Spleen (tissue), 11 donors: ENCODE measurements at regions not wholly inside any gene's neighbourhood (a gene's known extent, or its start where the extent isn't known, plus 50 kb on each side); places are given as distances from the start of the nearest gene placed in this dataset.

Experiments
- DNase-seq: peaks from one replicate; pipeline ENCODE4 v3.0.0-alpha.2; 2020
- H3K27ac ChIP-seq, 8 donors: fragments of 200-600 bp; sonication (generic) in 7 of 8; 1 replicate in 4 of 8; 2 replicates in 4 of 8; pipeline versions ENCODE4 v1.5.0 to v1.8.0; 2016 to 2021; ENCODE audit warnings: inconsistent platforms in 4 of 8, mild to moderate bottlenecking in 4 of 8, moderate library complexity in 1 of 8
- H3K27me3 ChIP-seq, 7 donors: fragments of 200-600 bp; sonication (generic) in 6 of 7; replicated peaks in 1 of 7; 1 replicate in 4 of 7; 2 replicates in 3 of 7; pipeline versions ENCODE4 v1.5.0 to v1.8.0; 2016 to 2021; ENCODE audit warnings: inconsistent platforms in 3 of 7, mild to moderate bottlenecking in 1 of 7
- H3K36me3 ChIP-seq, 6 donors: fragments of 200-600 bp; sonication (generic) in 5 of 6; 1 replicate in 4 of 6; 2 replicates in 2 of 6; pipeline versions ENCODE4 v1.5.0 to v1.8.0; 2016 to 2021; ENCODE audit warnings: inconsistent platforms in 2 of 6
- H3K4me1 ChIP-seq, 6 donors: fragments of 200-600 bp; sonication (generic) in 5 of 6; 1 replicate in 3 of 6; 2 replicates in 3 of 6; pipeline versions ENCODE4 v1.5.0 to v1.8.0; 2016 to 2021; ENCODE audit warnings: inconsistent platforms in 3 of 6
- H3K4me3 ChIP-seq, 8 donors: fragments of 200-600 bp; sonication (generic) in 7 of 8; 1 replicate in 4 of 8; 2 replicates in 4 of 8; pipeline versions ENCODE4 v1.5.0 to v1.8.0; 2016 to 2021; ENCODE audit warnings: inconsistent platforms in 4 of 8, mild to moderate bottlenecking in 4 of 8, moderate library complexity in 2 of 8
- H3K9me3 ChIP-seq, 8 donors: fragments of 200-600 bp; sonication (generic) in 7 of 8; 1 replicate in 4 of 8; 2 replicates in 4 of 8; pipeline versions ENCODE4 v1.5.0 to v1.8.0; 2016 to 2021; ENCODE audit warnings: inconsistent platforms in 4 of 8
- POLR2A ChIP-seq, 3 donors: fragments of 450-650 bp; IDR thresholded peaks; one replicate each; pipeline ENCODE4 v1.5.1; 2017; ENCODE audit warnings: antibody characterized with exemption in 3 of 3, mild to moderate bottlenecking in 1 of 3
- POLR2AphosphoS5 ChIP-seq, 3 donors: sonication (generic); formaldehyde crosslinking; IDR thresholded peaks; one replicate each; pipeline ENCODE4 v1.5.1; 2017; ENCODE audit warnings: antibody characterized with exemption in 3 of 3
- WGBS, 5 donors: extraction: QIAGEN DNeasy Blood & Tissue Kit in 3 of 5; methylation state at CpG; one replicate each; pipeline versions ENCODE4 v1.1.5 to v1.1.7; 2013 to 2018; 5-methylcytosine and 5-hydroxymethylcytosine counted together
- intact Hi-C: fragments of 100-400 bp; cut with DNase I; formaldehyde crosslinking; loops from one replicate; pipeline ENCODE4 v1.15.0; 2023; ENCODE audit warnings: low total_unique reads
- TF ChIP-seq, protein P1 (sequence below), 11 experiments: fragments of 200-600 bp in 7 of 11; fragments of 450-650 bp in 4 of 11; sonication (generic) in 4 of 11; IDR thresholded peaks in 8 of 11; conservative IDR thresholded peaks in 3 of 11; 1 replicate in 7 of 11; 2 replicates in 4 of 11; pipeline versions ENCODE4 v1.4.0 to v1.8.0; 2016 to 2021; ENCODE audit warnings: antibody characterized with exemption in 11 of 11, inconsistent platforms in 4 of 11, mild to moderate bottlenecking in 1 of 11
- donor health status: healthy with polysubstance abuse.
- donor health status: DM: no; HTN: no; CAD: no; lungs with moderate emphysema.
- donor health status: DM: no; HTN: no; CAD: no.
- donor health status: Bipolar disorder and iron deficiency.
- donor health status: healthy.
- donor health status: DM: no; HTN: no; CAD: no.
- donor health status: DM: yes; HTN: yes; CAD: no.

GRCh38 chr5:74464512-74465209 is 175.9 kb downstream of the ENC1 start:
- WGBS, 5 donors, result 78 to 87% (median 86%) methylated on average over 5 of the region's 5 CpGs
- DNase-seq, result no peak

DNA sequence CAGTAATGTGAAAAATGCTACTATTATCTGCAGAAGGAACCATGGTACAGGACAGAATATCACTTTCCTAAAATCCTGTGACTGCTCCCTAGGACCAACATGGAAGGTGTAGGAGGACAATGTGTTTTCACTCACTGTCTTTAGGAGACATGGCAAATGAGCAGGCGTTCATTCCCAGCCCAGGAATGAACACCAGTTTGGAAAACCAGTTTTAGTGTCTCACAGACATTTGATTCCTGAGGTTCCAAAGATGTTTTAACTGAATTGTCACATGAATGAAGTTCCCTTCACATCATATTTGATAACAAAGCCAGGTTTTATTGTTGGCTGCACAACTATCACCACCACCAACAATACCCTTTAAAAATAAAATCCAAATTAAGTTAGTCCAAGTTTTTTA is 178.2 kb downstream of the ENC1 start:
- no peaks in the 10 kb centered on the region for H3K27me3 ChIP-seq
- H3K4me1 ChIP-seq, result no peaks in the 10 kb centered on the region
- no peak overlapping the region for H3K4me3 ChIP-seq
- TF ChIP-seq POLR2AphosphoS5 (IDR thresholded peaks at IDR 0.05) (no peak), POLR2A (IDR thresholded peaks at IDR 0.05) (no peak)
- TF ChIP-seq, protein P1, sequence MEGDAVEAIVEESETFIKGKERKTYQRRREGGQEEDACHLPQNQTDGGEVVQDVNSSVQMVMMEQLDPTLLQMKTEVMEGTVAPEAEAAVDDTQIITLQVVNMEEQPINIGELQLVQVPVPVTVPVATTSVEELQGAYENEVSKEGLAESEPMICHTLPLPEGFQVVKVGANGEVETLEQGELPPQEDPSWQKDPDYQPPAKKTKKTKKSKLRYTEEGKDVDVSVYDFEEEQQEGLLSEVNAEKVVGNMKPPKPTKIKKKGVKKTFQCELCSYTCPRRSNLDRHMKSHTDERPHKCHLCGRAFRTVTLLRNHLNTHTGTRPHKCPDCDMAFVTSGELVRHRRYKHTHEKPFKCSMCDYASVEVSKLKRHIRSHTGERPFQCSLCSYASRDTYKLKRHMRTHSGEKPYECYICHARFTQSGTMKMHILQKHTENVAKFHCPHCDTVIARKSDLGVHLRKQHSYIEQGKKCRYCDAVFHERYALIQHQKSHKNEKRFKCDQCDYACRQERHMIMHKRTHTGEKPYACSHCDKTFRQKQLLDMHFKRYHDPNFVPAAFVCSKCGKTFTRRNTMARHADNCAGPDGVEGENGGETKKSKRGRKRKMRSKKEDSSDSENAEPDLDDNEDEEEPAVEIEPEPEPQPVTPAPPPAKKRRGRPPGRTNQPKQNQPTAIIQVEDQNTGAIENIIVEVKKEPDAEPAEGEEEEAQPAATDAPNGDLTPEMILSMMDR (IDR thresholded peaks at IDR 0.05 in 8 of 11, conservative IDR thresholded peaks at IDR 0.05 in 3 of 11), result no peak
- no peaks in the 10 kb centered on the region for H3K9me3 ChIP-seq
- no peaks in the 10 kb centered on the region for H3K36me3 ChIP-seq
- WGBS, 5 donors, result 82 to 89% (median 88%) methylated on average over 1 of the region's 1 CpG
- intact Hi-C loops, result no loop called here
- no peak for DNase-seq
- H3K27ac ChIP-seq, result no peak overlapping the region

More at GRCh38 chr5:74464512-74465209, 175.9 kb downstream of the ENC1 start:
- H3K4me1 ChIP-seq, result peaks cover 0 to 6% (median 0%) of the 10 kb centered on the region in 6 donors
- TF ChIP-seq POLR2A (IDR thresholded peaks at IDR 0.05) (no peak), POLR2AphosphoS5 (IDR thresholded peaks at IDR 0.05) (no peak)
- TF ChIP-seq, protein P1 (IDR thresholded peaks at IDR 0.05 in 8 of 11, conservative IDR thresholded peaks at IDR 0.05 in 3 of 11), result no peak
- no peak overlapping the region for H3K4me3 ChIP-seq
- no peaks in the 10 kb centered on the region for H3K9me3 ChIP-seq
- H3K36me3 ChIP-seq, result no peaks in the 10 kb centered on the region
- intact Hi-C loops, result no loop called here
- no peak overlapping the region for H3K27ac ChIP-seq
- H3K27me3 ChIP-seq, result no peaks in the 10 kb centered on the region

- Histone ChIP-seq H3K4me3 (no peak overlapping the region), H3K27me3 (no peaks in the 10 kb centered on the region), H3K4me1 (no peaks in the 10 kb centered on the region), H3K9me3 (no peaks in the 10 kb centered on the region), H3K36me3 (no peaks in the 10 kb centered on the region), H3K27ac (no peak overlapping the region)
- TF ChIP-seq, protein P1 (IDR thresholded peaks at IDR 0.05 in 8 of 11, conservative IDR thresholded peaks at IDR 0.05 in 3 of 11), result no peak
- TF ChIP-seq POLR2A (IDR thresholded peaks at IDR 0.05) (no peak), POLR2AphosphoS5 (IDR thresholded peaks at IDR 0.05) (no peak)
- intact Hi-C loops, result no loop called here
- DNase-seq, result no peak
- 89 to 100% (median 95%) methylated on average over 1 of the region's 1 CpG for WGBS, 5 donors
These were observed 179.3 kb downstream of the ENC1 start for GRCh38 chr5:74461251-74461650.

- Histone ChIP-seq H3K27ac (no peak overlapping the region), H3K36me3 (no peaks in the 10 kb centered on the region), H3K27me3 (no peaks in the 10 kb centered on the region), H3K9me3 (no peaks in the 10 kb centered on the region), H3K4me1 (no peaks in the 10 kb centered on the region), H3K4me3 (no peak overlapping the region)
- intact Hi-C loops, result no loop called here
- no peak for DNase-seq
- WGBS, 5 donors, result 86 to 100% (median 94%) methylated on average over 3 of the region's 3 CpGs
- TF ChIP-seq POLR2AphosphoS5 (IDR thresholded peaks at IDR 0.05) (no peak), POLR2A (IDR thresholded peaks at IDR 0.05) (no peak)
- TF ChIP-seq, protein P1 (IDR thresholded peaks at IDR 0.05 in 8 of 11, conservative IDR thresholded peaks at IDR 0.05 in 3 of 11), result no peak
These were observed 179.8 kb downstream of the ENC1 start for GRCh38 chr5:74460694-74461093.
